SK-N-MC (cell line): ENCODE measurements at regions not wholly inside any gene's neighbourhood (a gene's known extent, or its start where the extent isn't known, plus 50 kb on each side); places are given as distances from the start of the nearest gene placed in this dataset.

Experiments
- EZH2 ChIP-seq: fragments of 200-600 bp; sonication (generic); IDR thresholded peaks from one replicate; pipeline ENCODE4 v1.6.1; 2017; ENCODE audit warnings: antibody characterized with exemption
- FOXP2 ChIP-seq: optimal IDR thresholded peaks from 2 replicates; pipeline ENCODE3; 2011; ENCODE audit warnings: mild to moderate bottlenecking, moderate library complexity; ENCODE audit not compliant: insufficient read depth; ENCODE audit errors: extremely low read length, control extremely low read depth
- POLR2AphosphoS5 ChIP-seq: IDR thresholded peaks from 2 replicates; pipeline ENCODE4 v1.6.1; 2012; ENCODE audit warnings: mild to moderate bottlenecking, low read depth, low read length, borderline replicate concordance

- TF ChIP-seq POLR2AphosphoS5 = no peak
- TF ChIP-seq EZH2 = no peak
- TF ChIP-seq FOXP2 = no peak
Measured at GRCh38 chr15:94626949-94627348, 395.6 kb downstream of the MCTP2 start.
